ENCODE measurements at regions not wholly inside any gene's neighbourhood (a gene's known extent, or its start where the extent isn't known, plus 50 kb on each side); places are given as distances from the start of the nearest gene placed in this dataset.

DNA sequence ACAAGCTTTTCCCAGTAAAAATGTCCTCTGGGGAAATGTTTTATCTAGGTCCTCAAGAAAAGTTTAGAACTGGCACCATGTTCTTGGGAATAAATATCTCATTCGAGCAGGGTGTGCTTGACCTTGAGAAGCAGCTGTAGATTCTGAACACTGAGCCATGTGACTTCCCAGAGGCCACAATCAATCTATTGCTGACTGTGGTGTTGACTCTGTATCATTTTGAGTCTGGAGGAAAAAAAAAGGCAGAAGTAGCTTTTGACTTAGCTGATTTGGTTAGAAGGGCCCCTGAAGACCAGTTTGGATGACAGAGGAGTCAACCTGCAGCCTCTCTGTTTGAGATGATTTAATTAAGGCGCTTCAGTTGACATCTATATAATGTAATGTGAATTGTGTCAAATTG is 592.4 kb upstream of the SEL1L start:
- no peak overlapping the region for H3K4me3 ChIP-seq (ENCODE audit: low read depth, poor library complexity, severe bottlenecking)
- intact Hi-C loops (cut with DNase I; ENCODE audit: low total_unique reads): no loop called here
- no peak for DNase-seq (ENCODE audit: low spot score in 2 of 2)
- TF ChIP-seq POLR2A (IDR thresholded peaks at IDR 0.05): no peak
- TF ChIP-seq, protein P1, sequence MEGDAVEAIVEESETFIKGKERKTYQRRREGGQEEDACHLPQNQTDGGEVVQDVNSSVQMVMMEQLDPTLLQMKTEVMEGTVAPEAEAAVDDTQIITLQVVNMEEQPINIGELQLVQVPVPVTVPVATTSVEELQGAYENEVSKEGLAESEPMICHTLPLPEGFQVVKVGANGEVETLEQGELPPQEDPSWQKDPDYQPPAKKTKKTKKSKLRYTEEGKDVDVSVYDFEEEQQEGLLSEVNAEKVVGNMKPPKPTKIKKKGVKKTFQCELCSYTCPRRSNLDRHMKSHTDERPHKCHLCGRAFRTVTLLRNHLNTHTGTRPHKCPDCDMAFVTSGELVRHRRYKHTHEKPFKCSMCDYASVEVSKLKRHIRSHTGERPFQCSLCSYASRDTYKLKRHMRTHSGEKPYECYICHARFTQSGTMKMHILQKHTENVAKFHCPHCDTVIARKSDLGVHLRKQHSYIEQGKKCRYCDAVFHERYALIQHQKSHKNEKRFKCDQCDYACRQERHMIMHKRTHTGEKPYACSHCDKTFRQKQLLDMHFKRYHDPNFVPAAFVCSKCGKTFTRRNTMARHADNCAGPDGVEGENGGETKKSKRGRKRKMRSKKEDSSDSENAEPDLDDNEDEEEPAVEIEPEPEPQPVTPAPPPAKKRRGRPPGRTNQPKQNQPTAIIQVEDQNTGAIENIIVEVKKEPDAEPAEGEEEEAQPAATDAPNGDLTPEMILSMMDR (IDR thresholded peaks at IDR 0.05): no peak
- WGBS, 2 donors: 54 to 59% methylated on average over 2 of the region's 2 CpGs

DNA sequence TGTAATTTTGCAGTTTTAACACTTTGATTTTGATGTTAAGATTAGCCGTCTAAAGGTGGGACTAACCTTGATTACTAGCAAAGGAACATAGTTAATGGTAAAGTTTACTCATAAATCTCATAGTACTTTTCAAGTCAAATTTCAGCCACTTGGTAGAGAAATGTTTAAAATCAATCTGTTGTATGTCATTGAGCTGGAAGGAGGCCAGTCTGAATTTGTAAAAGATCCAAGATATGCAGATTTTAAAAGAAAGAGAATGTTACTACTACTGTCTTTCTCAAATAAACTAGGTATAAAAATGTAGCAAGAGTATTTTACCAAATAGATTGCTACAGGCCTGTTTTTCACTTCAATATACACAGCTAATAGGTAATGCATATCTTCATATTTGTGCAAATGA is 600.8 kb upstream of the SEL1L start:
- TF ChIP-seq POLR2A (IDR thresholded peaks at IDR 0.05): no peak
- TF ChIP-seq, protein P1 (IDR thresholded peaks at IDR 0.05): no peak
- DNase-seq (ENCODE audit: low spot score in 2 of 2): no peak
- 0% methylated on average over 1 of the region's 1 CpG for WGBS, 2 donors
- H3K4me3 ChIP-seq (ENCODE audit: low read depth, poor library complexity, severe bottlenecking): no peak overlapping the region
- intact Hi-C loops (cut with DNase I; ENCODE audit: low total_unique reads): loop anchor here (5.0 kb wide), 1 partner anchor 1893 kb away; no protein-coding TSS in a partner anchor

DNA sequence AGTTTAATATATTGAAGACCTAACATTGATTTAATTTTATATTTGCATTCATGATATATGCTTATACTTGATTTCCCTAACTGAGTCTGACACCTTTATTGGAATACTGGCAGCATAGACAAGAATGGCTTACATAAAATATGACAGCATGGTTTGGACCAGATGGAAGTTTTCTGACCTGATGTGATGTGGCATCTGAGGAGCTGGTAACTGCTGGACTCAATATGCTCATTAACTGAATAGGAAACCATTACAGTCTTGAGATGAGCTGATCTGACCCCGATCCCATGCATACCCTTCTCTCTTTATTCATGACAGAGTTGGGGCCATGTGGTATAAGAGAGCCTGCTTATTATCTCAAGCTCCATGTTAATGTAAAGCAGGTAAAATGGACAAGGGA is 604.8 kb upstream of the SEL1L start:
- intact Hi-C loops (cut with DNase I; ENCODE audit: low total_unique reads): no loop called here
- no peak overlapping the region for H3K4me3 ChIP-seq (ENCODE audit: low read depth, poor library complexity, severe bottlenecking)
- no peak for TF ChIP-seq POLR2A (IDR thresholded peaks at IDR 0.05)
- TF ChIP-seq, protein P1 (IDR thresholded peaks at IDR 0.05): no peak
- WGBS, 2 donors: 59 to 82% methylated on average over 1 of the region's 1 CpG
- no peak for DNase-seq (ENCODE audit: low spot score in 2 of 2)

DNA sequence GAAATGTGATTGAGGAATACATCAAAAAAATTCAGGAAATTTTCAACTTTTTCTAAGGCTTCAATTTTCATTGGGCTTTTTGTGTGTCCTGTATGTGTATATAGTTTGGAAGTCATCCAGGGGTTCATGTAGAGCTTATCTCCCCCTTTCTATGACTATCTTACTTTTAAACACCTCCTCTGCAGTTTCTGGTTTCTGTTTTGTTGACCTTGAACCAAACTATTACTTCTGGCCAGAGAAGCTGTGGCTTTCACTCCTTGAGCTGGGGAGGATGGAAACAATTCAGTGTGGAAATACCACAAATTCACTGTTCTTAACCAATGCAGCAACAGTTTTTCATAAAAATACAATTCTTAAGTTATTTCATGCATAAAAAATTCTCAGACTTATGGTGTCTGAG is 613.2 kb upstream of the SEL1L start:
- TF ChIP-seq POLR2A (IDR thresholded peaks at IDR 0.05): no peak
- TF ChIP-seq, protein P1 (IDR thresholded peaks at IDR 0.05): no peak
- DNase-seq (ENCODE audit: low spot score in 2 of 2): no peak
- intact Hi-C loops (cut with DNase I; ENCODE audit: low total_unique reads): no loop called here
- no peak overlapping the region for H3K4me3 ChIP-seq (ENCODE audit: low read depth, poor library complexity, severe bottlenecking)

DNA sequence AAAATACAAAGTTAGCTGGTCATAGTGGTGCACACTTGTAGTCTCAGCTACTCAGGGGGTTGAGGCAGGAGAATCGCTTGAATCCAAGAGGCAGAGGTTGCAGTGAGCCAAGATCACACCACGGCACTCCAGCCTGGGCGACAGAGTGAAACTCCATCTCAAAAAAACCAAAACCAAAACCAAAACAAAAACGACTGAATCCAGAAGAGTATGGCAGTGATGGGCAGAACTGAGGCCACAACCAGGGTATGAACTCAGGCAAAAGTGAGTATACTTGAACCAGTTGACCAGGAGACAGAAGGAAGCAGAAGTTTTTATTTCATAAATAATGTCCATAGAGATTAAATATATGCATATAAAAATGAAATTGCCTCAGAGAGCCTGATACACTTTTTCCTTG is 620.0 kb upstream of the SEL1L start:
- TF ChIP-seq, protein P1 (IDR thresholded peaks at IDR 0.05): no peak
- no peak for TF ChIP-seq POLR2A (IDR thresholded peaks at IDR 0.05)
- WGBS, 2 donors: 81 to 86% methylated on average over 4 of the region's 4 CpGs
- intact Hi-C loops (cut with DNase I; ENCODE audit: low total_unique reads): no loop called here

DNA sequence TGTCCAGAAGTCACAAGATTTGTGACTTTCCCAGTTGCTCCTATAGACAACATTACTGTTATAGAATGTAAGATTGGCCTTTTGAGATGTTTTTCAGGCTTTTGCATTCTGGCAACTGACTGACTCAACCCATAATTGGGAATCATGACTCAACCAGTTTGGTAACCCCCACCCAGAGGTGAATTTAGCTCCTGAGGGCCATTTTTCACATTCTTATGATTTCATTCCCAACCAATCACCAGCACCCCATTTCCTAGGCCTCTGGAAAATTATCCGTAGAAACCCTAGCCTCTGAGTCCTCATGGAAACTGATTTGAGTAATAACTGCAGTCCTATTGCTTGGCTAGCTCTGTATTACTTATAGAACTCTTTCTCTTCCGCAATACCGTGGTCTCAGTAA is 626.0 kb upstream of the SEL1L start:
- no peak for TF ChIP-seq POLR2A (IDR thresholded peaks at IDR 0.05)
- TF ChIP-seq, protein P1 (IDR thresholded peaks at IDR 0.05): no peak
- H3K4me3 ChIP-seq (ENCODE audit: low read depth, poor library complexity, severe bottlenecking): no peak overlapping the region
- intact Hi-C loops (cut with DNase I; ENCODE audit: low total_unique reads): no loop called here
- WGBS, 2 donors: 85 to 90% methylated on average over 3 of the region's 3 CpGs
- no peak for DNase-seq (ENCODE audit: low spot score in 2 of 2)

More for the DNA sequence above, 620.0 kb upstream of the SEL1L start:
- DNase-seq (ENCODE audit: low spot score in 2 of 2): no peak
- no peak overlapping the region for H3K4me3 ChIP-seq (ENCODE audit: low read depth, poor library complexity, severe bottlenecking)
